Right cardiac atrium (tissue), 5 donors: ENCODE measurements at regions not wholly inside any gene's neighbourhood (a gene's known extent, or its start where the extent isn't known, plus 50 kb on each side); places are given as distances from the start of the nearest gene placed in this dataset.
A peak's percentile ranks its signal among the peaks of the same experiment; 100 is the strongest.
"Not testable (repeated sequence)": the region's sequence is repeated elsewhere in the genome, so short reads cannot be mapped to it uniquely, and the experiment has no call there.

Experiments used
- ATAC-seq, 2 donors: fragments of 200-7000 bp; cut with Tn5 transposase; one replicate each; pipeline versions ENCODE4 v1.8.0 to v1.9.1; 2020; ENCODE audit warnings: moderate library complexity in 2 of 2, mild to moderate bottlenecking in 1 of 2
- DNase-seq, 3 donors: peaks; one replicate each; pipeline ENCODE4 v3.0.0-alpha.2; 2020
- H3K27ac ChIP-seq: one replicate; pipeline ENCODE4 v1.5.1; 2013; ENCODE audit warnings: mild to moderate bottlenecking, low read length, control low read depth, moderate library complexity
- H3K27me3 ChIP-seq: one replicate; pipeline ENCODE4 v1.6.1; 2013; ENCODE audit not compliant: control insufficient read depth, insufficient read depth
- H3K4me1 ChIP-seq: one replicate; pipeline ENCODE4 v1.6.1; 2013; ENCODE audit warnings: low read length; ENCODE audit not compliant: control insufficient read depth, insufficient read depth
- H3K4me3 ChIP-seq: one replicate; pipeline ENCODE4 v1.5.1; 2013; ENCODE audit warnings: low read length, control low read depth
- H3K9me3 ChIP-seq: one replicate; pipeline ENCODE4 v1.6.1; 2013; ENCODE audit warnings: low read length; ENCODE audit not compliant: control insufficient read depth
- WGBS: extraction: QIAGEN DNeasy Blood & Tissue Kit; methylation state at CpG from one replicate; pipeline ENCODE4 v1.1.7; 2013; 5-methylcytosine and 5-hydroxymethylcytosine counted together
- intact Hi-C, 4 donors: fragments of 100-400 bp; cut with DNase I; formaldehyde crosslinking; loops; one replicate each; pipeline versions ENCODE4 v1.11.0 to v1.14.0; 2022 to 2023
- donor health status: healthy with polysubstance abuse.
- donor health status: DM: no; HTN: yes; CAD: no.
- donor health status: DM: no; HTN: no; CAD: no.
- donor health status: DM: no; HTN: yes; CAD: no; lungs with severe emphysema.
- donor health status: DM: yes; HTN: yes; CAD: no.

DNA sequence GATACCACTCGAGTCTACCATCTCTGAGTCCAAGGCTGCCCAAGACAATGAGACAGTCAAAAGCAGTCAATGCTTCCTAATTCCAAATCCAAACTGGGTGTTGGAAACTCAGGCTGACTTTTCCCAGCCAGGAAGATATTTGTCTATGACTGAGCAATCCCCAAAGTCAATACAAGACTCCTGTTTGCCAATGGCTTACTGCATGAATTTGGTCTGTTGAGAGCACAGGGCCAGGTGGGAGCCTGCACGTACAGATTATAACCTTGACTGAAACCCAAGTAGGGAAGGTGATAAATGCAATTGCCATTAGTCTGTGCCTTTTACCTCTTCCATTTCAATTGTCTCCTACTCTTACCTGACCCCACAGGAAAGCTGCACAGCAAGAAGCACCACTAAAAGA is 72.6 kb upstream of the PPARGC1A start:
- no peak overlapping the region for H3K4me3 ChIP-seq
- ATAC-seq, result no peak
- H3K27me3 ChIP-seq, result no peaks in the 10 kb centered on the region
- H3K27ac ChIP-seq, result no peak overlapping the region
- H3K4me1 ChIP-seq, result no peaks in the 10 kb centered on the region
- WGBS, result 79% methylated on average over 2 of the region's 2 CpGs
- intact Hi-C loops, result no loop called here
- H3K9me3 ChIP-seq, result no peaks in the 10 kb centered on the region
- no peak for DNase-seq

DNA sequence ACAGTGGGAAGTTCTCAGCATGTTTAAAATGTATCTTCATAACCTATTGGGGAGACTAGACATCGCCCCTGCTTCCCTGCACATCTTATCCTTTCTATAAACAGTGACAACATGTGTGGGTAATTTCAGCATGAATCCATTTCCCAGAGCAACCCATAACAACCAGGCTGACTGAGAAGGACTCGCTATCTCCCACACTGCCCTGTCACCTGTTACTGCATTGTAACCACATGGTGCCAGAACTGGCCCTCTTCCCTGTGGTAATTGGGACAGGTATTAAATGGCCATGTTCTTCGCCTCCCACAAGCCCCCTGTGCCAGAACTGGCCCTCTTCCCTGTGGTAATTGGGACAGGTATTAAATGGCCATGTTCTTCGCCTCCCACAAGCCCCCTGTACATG is 71.5 kb upstream of the PPARGC1A start:
- WGBS, result 87% methylated on average over 4 of the region's 4 CpGs
- ATAC-seq, DNase-seq, intact Hi-C loops, H3K27me3 ChIP-seq, H3K4me1 ChIP-seq, H3K9me3 ChIP-seq, H3K4me3 ChIP-seq, H3K27ac ChIP-seq: not testable (repeated sequence)

GRCh38 chr4:23959396-23960148 is 69.7 kb upstream of the PPARGC1A start:
- intact Hi-C loops, result no loop called here
- WGBS, result 60% methylated on average over 5 of the region's 5 CpGs
- no peaks in the 10 kb centered on the region for H3K4me1 ChIP-seq
- no peaks in the 10 kb centered on the region for H3K27me3 ChIP-seq
- no peak overlapping the region for H3K4me3 ChIP-seq
- no peak overlapping the region for H3K27ac ChIP-seq
- H3K9me3 ChIP-seq, result no peaks in the 10 kb centered on the region
- ATAC-seq (no peak), DNase-seq (no peak)

DNA sequence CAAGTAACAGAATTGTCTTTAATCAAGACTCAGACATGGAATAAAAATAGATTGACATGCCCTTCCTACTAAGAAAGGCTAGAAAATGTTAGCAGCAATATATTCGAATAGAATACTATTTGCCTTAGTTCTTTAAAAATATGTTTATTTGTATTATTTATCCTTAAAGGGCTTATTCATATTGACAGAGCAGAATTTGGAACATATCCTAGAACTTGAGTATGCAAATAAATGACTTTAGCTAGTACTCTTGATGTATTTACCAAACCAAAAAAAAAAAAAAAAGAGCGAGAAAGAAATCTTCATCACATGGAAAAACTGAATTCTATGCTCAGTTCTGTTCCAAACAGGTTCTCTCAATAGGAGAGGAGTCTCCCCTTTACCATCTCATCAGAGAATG is 68.9 kb upstream of the PPARGC1A start:
- Histone ChIP-seq H3K4me3 (no peak overlapping the region), H3K27me3 (no peaks in the 10 kb centered on the region), H3K4me1 (no peaks in the 10 kb centered on the region), H3K27ac (no peak overlapping the region), H3K9me3 (no peaks in the 10 kb centered on the region)
- DNase-seq (no peak), ATAC-seq (no peak)
- intact Hi-C loops, result no loop called here
- 78% methylated on average over 2 of the region's 2 CpGs for WGBS

- 80% methylated on average over 1 of the region's 1 CpG for WGBS
- ATAC-seq (no peak), DNase-seq (no peak)
- no peak overlapping the region for H3K27ac ChIP-seq
- intact Hi-C loops, result no loop called here
- H3K9me3 ChIP-seq, result no peaks in the 10 kb centered on the region
- H3K4me3 ChIP-seq, result no peak overlapping the region
- H3K4me1 ChIP-seq, result no peaks in the 10 kb centered on the region
- H3K27me3 ChIP-seq, result no peaks in the 10 kb centered on the region
Observed at GRCh38 chr4:23957465-23957864, 67.6 kb upstream of the PPARGC1A start.

DNA sequence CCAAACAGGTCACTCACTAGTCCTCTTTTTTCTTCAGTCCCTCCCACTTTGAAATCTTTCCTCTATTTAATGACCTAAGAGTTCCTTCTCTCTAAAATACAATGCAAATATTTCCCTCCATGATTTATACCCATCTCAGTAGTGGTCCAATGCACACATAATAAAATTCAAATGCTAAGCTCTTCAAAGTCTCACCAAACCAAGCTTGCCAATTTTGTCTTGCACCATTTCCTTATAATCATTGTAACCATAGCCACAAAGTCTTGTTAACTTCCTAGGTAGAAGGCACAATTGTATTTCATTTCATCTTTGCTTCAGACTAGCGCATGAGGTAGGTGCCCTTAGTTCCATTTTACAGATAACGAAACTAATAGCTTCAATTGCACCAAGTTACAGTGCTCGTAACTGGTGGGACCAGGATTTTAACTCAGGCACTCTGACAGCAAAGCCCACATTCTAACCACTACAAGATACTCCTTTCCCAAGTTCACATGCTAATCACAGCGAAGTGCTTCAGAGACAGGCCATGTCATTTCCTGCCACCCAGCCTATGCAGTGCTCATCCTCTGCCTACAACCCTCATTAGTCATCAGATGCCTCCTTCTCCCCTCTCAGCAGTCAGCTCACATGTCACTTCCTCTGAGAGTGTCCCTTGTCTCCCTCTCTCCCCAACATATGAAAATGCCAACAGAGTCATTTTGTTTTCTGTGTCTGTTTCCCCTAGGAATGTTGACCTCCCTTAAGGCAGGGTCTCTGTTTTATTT is 66.9 kb upstream of the PPARGC1A start:
- no peak overlapping the region for H3K4me3 ChIP-seq
- DNase-seq (no peak), ATAC-seq (peak in 1 of 2 donors; percentile 35)
- no peak overlapping the region for H3K27ac ChIP-seq
- intact Hi-C loops, result no loop called here
- H3K9me3 ChIP-seq, result no peaks in the 10 kb centered on the region
- H3K27me3 ChIP-seq, result no peaks in the 10 kb centered on the region
- 90% methylated on average over 4 of the region's 4 CpGs for WGBS
- H3K4me1 ChIP-seq, result no peaks in the 10 kb centered on the region

GRCh38 chr4:23952258-23952657 is 62.4 kb upstream of the PPARGC1A start:
- peaks cover 4% of the 10 kb centered on the region for H3K4me1 ChIP-seq
- 74% methylated on average over 2 of the region's 2 CpGs for WGBS
- no peaks in the 10 kb centered on the region for H3K9me3 ChIP-seq
- no peak for ATAC-seq
- H3K4me3 ChIP-seq, result no peak overlapping the region
- no peak overlapping the region for H3K27ac ChIP-seq
- no peaks in the 10 kb centered on the region for H3K27me3 ChIP-seq
- no peak for DNase-seq
- intact Hi-C loops, result no loop called here

GRCh38 chr4:23947826-23948225 is 58.0 kb upstream of the PPARGC1A start:
- peak in 1 of 2 donors; percentile 28 for ATAC-seq
- Histone ChIP-seq H3K4me3 (no peak overlapping the region), H3K4me1 (peaks cover 4% of the 10 kb centered on the region), H3K9me3 (no peaks in the 10 kb centered on the region), H3K27me3 (no peaks in the 10 kb centered on the region), H3K27ac (no peak overlapping the region)
- no peak for DNase-seq
- WGBS, result 49% methylated on average over 4 of the region's 4 CpGs
- intact Hi-C loops, result no loop called here

DNA sequence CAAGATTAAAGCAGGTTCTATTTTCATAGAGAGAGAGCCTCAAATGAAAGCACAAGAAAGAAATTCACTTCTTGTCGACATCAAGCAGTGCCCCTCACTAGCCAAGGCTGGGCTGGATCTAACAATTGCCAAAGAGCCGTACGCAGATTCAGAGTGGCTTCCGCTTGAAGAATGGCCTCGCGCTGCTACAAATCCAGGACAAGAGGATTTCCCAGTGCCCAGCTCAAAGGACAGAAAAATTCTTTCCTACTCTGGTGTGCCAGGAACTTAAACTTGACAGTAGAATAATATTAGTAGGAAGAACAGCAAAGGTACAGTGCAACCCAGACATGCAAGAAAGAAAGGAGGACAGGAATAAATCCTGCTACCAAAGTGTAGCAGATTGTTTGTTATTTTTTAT is 56.5 kb upstream of the PPARGC1A start:
- WGBS, result 71% methylated on average over 6 of the region's 6 CpGs
- Histone ChIP-seq H3K27me3 (no peaks in the 10 kb centered on the region), H3K9me3 (no peaks in the 10 kb centered on the region), H3K27ac (no peak overlapping the region), H3K4me1 (peaks cover 5% of the 10 kb centered on the region), H3K4me3 (no peak overlapping the region)
- ATAC-seq (no peak), DNase-seq (no peak)
- intact Hi-C loops, result no loop called here

DNA sequence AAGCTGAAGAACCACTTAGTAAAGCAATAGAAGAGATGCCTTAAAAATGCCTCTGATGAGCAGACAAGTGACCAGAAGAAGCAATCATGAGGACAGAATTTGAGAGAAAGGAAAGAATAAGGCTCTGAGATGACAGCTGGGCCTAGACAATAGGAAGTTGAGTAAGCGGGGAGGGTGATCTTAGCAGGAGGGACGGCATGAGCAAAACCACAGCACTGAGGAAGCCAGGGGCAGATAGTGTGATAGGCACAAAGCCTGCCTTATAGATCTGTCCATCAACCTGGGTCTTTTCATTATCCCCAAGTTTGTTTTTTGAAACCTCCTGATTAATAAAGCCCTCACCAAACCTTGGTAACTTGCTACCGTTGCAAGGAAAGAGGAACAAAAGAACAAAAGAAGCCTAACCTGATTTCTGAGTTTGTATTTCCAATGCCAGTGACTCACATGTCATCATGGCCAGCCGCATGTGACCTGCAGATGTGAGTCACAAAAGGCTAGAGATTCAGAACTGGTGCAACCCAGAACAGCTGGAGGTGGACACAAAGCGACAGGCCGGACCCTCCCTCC is 55.7 kb upstream of the PPARGC1A start:
- Histone ChIP-seq H3K4me3 (no peak overlapping the region), H3K27ac (no peak overlapping the region), H3K4me1 (peaks cover 5% of the 10 kb centered on the region), H3K9me3 (no peaks in the 10 kb centered on the region), H3K27me3 (no peaks in the 10 kb centered on the region)
- intact Hi-C loops, result no loop called here
- no peak for DNase-seq
- 62% methylated on average over 6 of the region's 6 CpGs for WGBS
- ATAC-seq, result peak in 1 of 2 donors; percentile 51

DNA sequence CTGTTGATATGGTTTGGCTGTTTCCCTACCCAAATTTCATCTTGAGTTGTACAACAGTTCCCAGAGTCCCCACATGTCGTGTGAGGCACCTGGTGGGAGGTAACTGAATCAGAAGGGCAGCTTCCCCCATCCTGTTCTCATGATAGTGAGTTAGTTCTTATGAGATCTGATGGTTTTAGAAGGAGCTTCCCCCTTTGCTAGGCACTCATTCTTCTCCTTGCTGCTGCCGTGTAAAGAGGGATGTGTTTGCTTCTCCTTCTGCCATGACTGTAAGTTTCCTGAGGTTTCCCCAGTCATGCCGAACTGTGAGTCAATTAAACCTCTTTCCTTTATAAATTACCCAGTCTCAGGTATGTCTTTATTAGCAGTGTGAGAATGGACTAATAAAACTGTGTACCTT is 54.7 kb upstream of the PPARGC1A start:
- H3K4me1 ChIP-seq, DNase-seq, intact Hi-C loops, H3K9me3 ChIP-seq, H3K4me3 ChIP-seq, H3K27ac ChIP-seq, ATAC-seq, H3K27me3 ChIP-seq: not testable (repeated sequence)
- 79% methylated on average over 3 of the region's 3 CpGs for WGBS
